ENCODE measurements at regions not wholly inside any gene's neighbourhood (a gene's known extent, or its start where the extent isn't known, plus 50 kb on each side); places are given as distances from the start of the nearest gene placed in this dataset.

GRCh38 chr5:118156181-118156580, 832.2 kb downstream of the DTWD2 start (continued):
- TF ChIP-seq AR (CRISPR knock-in tag; IDR thresholded peaks at IDR 0.05) (no peak), FOXP4 (CRISPR knock-in tag; IDR thresholded peaks at IDR 0.05) (no peak), FOXK1 (CRISPR knock-in tag; IDR thresholded peaks at IDR 0.05) (no peak), MYBL2 (CRISPR knock-in tag; IDR thresholded peaks at IDR 0.05) (no peak), TCF7 (CRISPR knock-in tag; IDR thresholded peaks at IDR 0.05; ENCODE audit: low read depth) (no peak), RORB (CRISPR knock-in tag; IDR thresholded peaks at IDR 0.05) (no peak), ZNF671 (CRISPR knock-in tag; IDR thresholded peaks at IDR 0.05) (no peak), ATF3 (CRISPR knock-in tag; conservative IDR thresholded peaks at IDR 0.05) (no peak), ZNF317 (CRISPR knock-in tag; IDR thresholded peaks at IDR 0.05; ENCODE audit: borderline replicate concordance, low read depth) (no peak), CBFB (CRISPR knock-in tag; IDR thresholded peaks at IDR 0.05; ENCODE audit: low read depth) (no peak), ZNF532 (CRISPR knock-in tag; IDR thresholded peaks at IDR 0.05; ENCODE audit: borderline replicate concordance) (no peak)

DNA sequence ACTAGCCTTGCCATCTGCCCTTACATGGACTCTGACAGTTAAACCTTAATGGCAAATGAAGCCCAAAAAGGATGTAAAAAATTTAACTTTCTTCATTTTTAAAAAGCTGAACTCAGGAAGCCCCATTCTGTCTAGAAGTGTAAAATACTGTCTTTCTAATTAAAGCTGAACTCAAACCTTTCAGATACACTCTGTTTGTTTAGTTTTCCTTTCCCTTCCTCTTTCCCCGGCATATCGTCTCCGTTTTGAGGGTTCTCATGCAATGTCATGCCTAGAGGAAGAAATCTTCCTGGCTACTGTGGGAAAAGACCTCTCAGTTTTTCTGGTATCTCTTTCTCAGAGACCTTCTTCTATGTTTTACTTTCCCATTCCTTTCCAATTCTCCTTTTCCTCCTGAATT, 841.5 kb downstream of the DTWD2 start:
- Mint-ChIP-seq H3K9me3 (peaks cover 5% of the 10 kb centered on the region), H3K4me3 (no peak overlapping the region), H3K36me3 (no peaks in the 10 kb centered on the region), H3K4me1 (no peaks in the 10 kb centered on the region), H3K27me3 (ENCODE audit: low read depth) (no peaks in the 10 kb centered on the region; the same call in 1 of the 2 replicates), H3K27ac (no peak overlapping the region)
- POLR2A ChIA-PET: no interaction called here
- DNase-seq (ENCODE audit: low spot score): no peak
- TF ChIP-seq JAZF1 (CRISPR knock-in tag; IDR thresholded peaks at IDR 0.05): no peak
- TF ChIP-seq STAT6 (CRISPR knock-in tag; conservative IDR thresholded peaks at IDR 0.05; ENCODE audit: low read depth): no peak
- TF ChIP-seq CREM (CRISPR knock-in tag; IDR thresholded peaks at IDR 0.05): no peak
- no peak for ATAC-seq
- CTCF ChIA-PET: no interaction called here
